ENCODE measurements at regions not wholly inside any gene's neighbourhood (a gene's known extent, or its start where the extent isn't known, plus 50 kb on each side); places are given as distances from the start of the nearest gene placed in this dataset.

- Mint-ChIP-seq H3K36me3 (ENCODE audit: unreplicated experiment) (no peaks in the 10 kb centered on the region), H3K4me1 (ENCODE audit: unreplicated experiment) (no peaks in the 10 kb centered on the region), H3K9me3 (ENCODE audit: unreplicated experiment) (peaks cover 4% of the 10 kb centered on the region), H3K27ac (ENCODE audit: unreplicated experiment) (no peak overlapping the region), H3K27me3 (ENCODE audit: unreplicated experiment) (peaks cover 48% of the 10 kb centered on the region), H3K4me3 (ENCODE audit: unreplicated experiment) (no peak overlapping the region)
- no peak for DNase-seq (ENCODE audit: extremely low spot score, unreplicated experiment)
- TF ChIP-seq CTCF (IDR thresholded peaks at IDR 0.05): no peak
Observed at GRCh38 chr3:16794257-16794656, 90.5 kb upstream of the PLCL2 start.

- Mint-ChIP-seq H3K27ac (ENCODE audit: unreplicated experiment) (no peak overlapping the region), H3K27me3 (ENCODE audit: unreplicated experiment) (peaks cover 48% of the 10 kb centered on the region), H3K36me3 (ENCODE audit: unreplicated experiment) (no peaks in the 10 kb centered on the region), H3K4me1 (ENCODE audit: unreplicated experiment) (no peaks in the 10 kb centered on the region), H3K9me3 (ENCODE audit: unreplicated experiment) (peaks cover 4% of the 10 kb centered on the region), H3K4me3 (ENCODE audit: unreplicated experiment) (no peak overlapping the region)
- DNase-seq (ENCODE audit: extremely low spot score, unreplicated experiment): no peak
- TF ChIP-seq CTCF (IDR thresholded peaks at IDR 0.05): no peak
Observed at GRCh38 chr3:16795581-16795980, 89.2 kb upstream of the PLCL2 start.

- H3K4me1 Mint-ChIP-seq (ENCODE audit: unreplicated experiment): no peaks in the 10 kb centered on the region
- no peaks in the 10 kb centered on the region for H3K36me3 Mint-ChIP-seq (ENCODE audit: unreplicated experiment)
- H3K27ac Mint-ChIP-seq (ENCODE audit: unreplicated experiment): no peak overlapping the region
- no peak overlapping the region for H3K4me3 Mint-ChIP-seq (ENCODE audit: unreplicated experiment)
- TF ChIP-seq CTCF (IDR thresholded peaks at IDR 0.05): no peak
- DNase-seq (ENCODE audit: extremely low spot score, unreplicated experiment): no peak
- H3K27me3 Mint-ChIP-seq (ENCODE audit: unreplicated experiment): peaks cover 41% of the 10 kb centered on the region
- H3K9me3 Mint-ChIP-seq (ENCODE audit: unreplicated experiment): peaks cover 4% of the 10 kb centered on the region
Observed at GRCh38 chr3:16797831-16798230, 86.9 kb upstream of the PLCL2 start.

- no peak overlapping the region for H3K27ac Mint-ChIP-seq (ENCODE audit: unreplicated experiment)
- no peak overlapping the region for H3K4me3 Mint-ChIP-seq (ENCODE audit: unreplicated experiment)
- peaks cover 36% of the 10 kb centered on the region for H3K27me3 Mint-ChIP-seq (ENCODE audit: unreplicated experiment)
- TF ChIP-seq CTCF (IDR thresholded peaks at IDR 0.05): no peak
- no peaks in the 10 kb centered on the region for H3K36me3 Mint-ChIP-seq (ENCODE audit: unreplicated experiment)
- H3K9me3 Mint-ChIP-seq (ENCODE audit: unreplicated experiment): peaks cover 3% of the 10 kb centered on the region
- H3K4me1 Mint-ChIP-seq (ENCODE audit: unreplicated experiment): no peaks in the 10 kb centered on the region
- no peak for DNase-seq (ENCODE audit: extremely low spot score, unreplicated experiment)
Observed at GRCh38 chr3:16798738-16799137, 86.0 kb upstream of the PLCL2 start.

- H3K4me1 Mint-ChIP-seq (ENCODE audit: unreplicated experiment): no peaks in the 10 kb centered on the region
- no peak for TF ChIP-seq CTCF (IDR thresholded peaks at IDR 0.05)
- H3K27me3 Mint-ChIP-seq (ENCODE audit: unreplicated experiment): peaks cover 40% of the 10 kb centered on the region
- DNase-seq (ENCODE audit: extremely low spot score, unreplicated experiment): no peak
- H3K4me3 Mint-ChIP-seq (ENCODE audit: unreplicated experiment): no peak overlapping the region
- no peak overlapping the region for H3K27ac Mint-ChIP-seq (ENCODE audit: unreplicated experiment)
- no peaks in the 10 kb centered on the region for H3K9me3 Mint-ChIP-seq (ENCODE audit: unreplicated experiment)
- H3K36me3 Mint-ChIP-seq (ENCODE audit: unreplicated experiment): no peaks in the 10 kb centered on the region
Observed at GRCh38 chr3:16800361-16800760, 84.4 kb upstream of the PLCL2 start.
